ENCODE measurements at regions not wholly inside any gene's neighbourhood (a gene's known extent, or its start where the extent isn't known, plus 50 kb on each side); places are given as distances from the start of the nearest gene placed in this dataset.

DNA sequence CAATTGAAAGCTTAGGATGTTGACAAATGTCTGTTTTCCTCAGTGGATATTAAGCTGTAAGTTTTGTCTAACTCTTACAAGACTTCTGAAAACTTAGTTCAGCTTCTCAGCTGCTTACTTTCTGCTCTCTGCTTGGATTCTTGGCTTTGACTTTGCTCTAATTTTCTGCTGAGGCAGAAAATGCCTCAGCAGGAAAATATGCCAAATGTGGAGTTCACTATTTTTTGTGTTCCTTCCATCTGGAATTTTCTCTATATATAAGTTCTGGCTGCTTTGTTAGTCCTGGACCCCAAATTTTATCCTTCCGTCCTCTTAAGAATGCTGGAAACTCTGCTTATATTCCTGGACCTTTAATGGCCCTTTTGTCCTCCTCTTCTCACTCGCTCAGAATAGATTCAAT, 352.6 kb upstream of the NWD2 start:
- no peaks in the 10 kb centered on the region for H3K36me3 ChIP-seq
- peaks cover 59% of the 10 kb centered on the region for H3K27me3 ChIP-seq (ENCODE audit: insufficient read depth, low read depth, severe bottlenecking)
- no peak overlapping the region for H3K27ac ChIP-seq
- no peak for DNase-seq
- H3K4me3 ChIP-seq (ENCODE audit: low read depth, low read length) = no peak overlapping the region
- no peaks in the 10 kb centered on the region for H3K9me3 ChIP-seq (ENCODE audit: severe bottlenecking)
- TF ChIP-seq, protein P1, sequence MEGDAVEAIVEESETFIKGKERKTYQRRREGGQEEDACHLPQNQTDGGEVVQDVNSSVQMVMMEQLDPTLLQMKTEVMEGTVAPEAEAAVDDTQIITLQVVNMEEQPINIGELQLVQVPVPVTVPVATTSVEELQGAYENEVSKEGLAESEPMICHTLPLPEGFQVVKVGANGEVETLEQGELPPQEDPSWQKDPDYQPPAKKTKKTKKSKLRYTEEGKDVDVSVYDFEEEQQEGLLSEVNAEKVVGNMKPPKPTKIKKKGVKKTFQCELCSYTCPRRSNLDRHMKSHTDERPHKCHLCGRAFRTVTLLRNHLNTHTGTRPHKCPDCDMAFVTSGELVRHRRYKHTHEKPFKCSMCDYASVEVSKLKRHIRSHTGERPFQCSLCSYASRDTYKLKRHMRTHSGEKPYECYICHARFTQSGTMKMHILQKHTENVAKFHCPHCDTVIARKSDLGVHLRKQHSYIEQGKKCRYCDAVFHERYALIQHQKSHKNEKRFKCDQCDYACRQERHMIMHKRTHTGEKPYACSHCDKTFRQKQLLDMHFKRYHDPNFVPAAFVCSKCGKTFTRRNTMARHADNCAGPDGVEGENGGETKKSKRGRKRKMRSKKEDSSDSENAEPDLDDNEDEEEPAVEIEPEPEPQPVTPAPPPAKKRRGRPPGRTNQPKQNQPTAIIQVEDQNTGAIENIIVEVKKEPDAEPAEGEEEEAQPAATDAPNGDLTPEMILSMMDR (IDR thresholded peaks at IDR 0.05; ENCODE audit: low read depth, low read length) = no peak

DNA sequence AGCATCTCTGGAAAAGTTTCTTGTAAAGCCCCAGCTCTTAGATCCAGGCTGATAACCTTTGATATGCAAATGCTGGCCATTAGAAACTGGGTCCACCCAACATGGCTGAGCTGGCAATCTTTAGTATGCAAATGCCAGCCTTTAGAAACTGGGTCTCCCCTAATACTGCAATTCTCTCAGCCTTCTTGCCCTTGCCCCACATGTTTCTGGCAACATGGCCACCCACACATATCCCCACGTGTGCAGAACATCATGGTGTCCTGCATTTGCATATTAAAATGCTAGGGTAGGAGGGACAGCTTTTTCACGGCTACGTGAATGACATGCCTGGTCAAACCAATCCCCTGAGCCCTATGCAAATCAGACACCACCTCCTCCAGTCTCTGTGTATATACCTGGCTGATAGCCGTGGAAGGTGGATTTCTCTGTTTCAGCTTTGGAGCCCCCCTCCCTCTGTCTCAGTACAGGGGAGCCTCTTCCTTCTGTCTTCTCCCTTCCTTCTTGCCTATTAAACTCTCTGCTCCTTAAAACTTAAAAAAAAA, 344.0 kb upstream of the NWD2 start:
- Histone ChIP-seq H3K36me3 (no peaks in the 10 kb centered on the region), H3K27me3 (ENCODE audit: insufficient read depth, low read depth, severe bottlenecking) (peaks cover 72% of the 10 kb centered on the region), H3K9me3 (ENCODE audit: severe bottlenecking) (no peaks in the 10 kb centered on the region), H3K27ac (no peak overlapping the region), H3K4me3 (ENCODE audit: low read depth, low read length) (no peak overlapping the region)
- no peak for DNase-seq
- TF ChIP-seq, protein P1 (IDR thresholded peaks at IDR 0.05; ENCODE audit: low read depth, low read length) = no peak

DNA sequence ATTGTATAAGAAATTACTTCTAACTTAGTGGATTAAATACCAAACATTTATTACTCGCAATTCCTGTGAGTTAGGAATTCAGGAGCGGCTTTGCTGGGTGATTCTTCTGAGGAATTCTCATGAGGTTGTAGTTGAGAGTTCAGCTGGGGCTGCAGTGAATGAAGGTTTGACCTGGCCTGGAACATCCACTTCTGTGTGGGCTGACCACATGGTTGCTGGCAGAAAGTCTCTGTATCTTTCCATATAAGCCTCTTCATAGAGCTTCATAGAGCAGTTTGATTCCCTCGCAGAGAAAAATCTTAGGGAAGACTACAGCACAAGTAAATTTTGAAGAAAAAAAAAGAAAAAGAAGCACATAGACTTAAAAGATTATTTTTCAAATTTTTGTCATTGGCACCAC, 339.7 kb upstream of the NWD2 start:
- no peaks in the 10 kb centered on the region for H3K9me3 ChIP-seq (ENCODE audit: severe bottlenecking)
- peaks cover 52% of the 10 kb centered on the region for H3K27me3 ChIP-seq (ENCODE audit: insufficient read depth, low read depth, severe bottlenecking)
- H3K4me3 ChIP-seq (ENCODE audit: low read depth, low read length) = no peak overlapping the region
- DNase-seq = no peak
- H3K27ac ChIP-seq = no peak overlapping the region
- TF ChIP-seq, protein P1 (IDR thresholded peaks at IDR 0.05; ENCODE audit: low read depth, low read length) = no peak
- H3K36me3 ChIP-seq = no peaks in the 10 kb centered on the region

DNA sequence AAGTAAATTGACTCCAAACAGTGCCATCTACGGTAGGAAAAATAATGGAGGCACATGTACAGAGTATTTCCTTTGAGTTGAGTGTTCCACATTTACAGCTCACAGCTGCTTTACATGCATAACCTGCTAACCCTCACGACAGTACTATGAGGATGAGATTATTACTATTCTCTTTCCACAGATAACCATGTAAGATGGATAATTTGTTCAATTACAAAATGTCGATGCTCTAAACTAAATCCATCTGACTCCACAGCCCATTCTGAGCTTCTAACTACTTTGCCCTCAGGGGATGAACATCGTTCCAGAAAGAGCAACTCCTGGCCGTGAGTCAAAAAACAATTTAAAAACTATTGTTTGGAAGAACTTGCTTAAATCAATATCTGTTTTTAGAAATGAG, 330.4 kb upstream of the NWD2 start:
- Histone ChIP-seq H3K36me3 (no peaks in the 10 kb centered on the region), H3K27ac (no peak overlapping the region), H3K9me3 (ENCODE audit: severe bottlenecking) (no peaks in the 10 kb centered on the region), H3K4me3 (ENCODE audit: low read depth, low read length) (no peak overlapping the region), H3K27me3 (ENCODE audit: insufficient read depth, low read depth, severe bottlenecking) (peaks cover 65% of the 10 kb centered on the region)
- no peak for DNase-seq
- TF ChIP-seq, protein P1 (IDR thresholded peaks at IDR 0.05; ENCODE audit: low read depth, low read length) = no peak

DNA sequence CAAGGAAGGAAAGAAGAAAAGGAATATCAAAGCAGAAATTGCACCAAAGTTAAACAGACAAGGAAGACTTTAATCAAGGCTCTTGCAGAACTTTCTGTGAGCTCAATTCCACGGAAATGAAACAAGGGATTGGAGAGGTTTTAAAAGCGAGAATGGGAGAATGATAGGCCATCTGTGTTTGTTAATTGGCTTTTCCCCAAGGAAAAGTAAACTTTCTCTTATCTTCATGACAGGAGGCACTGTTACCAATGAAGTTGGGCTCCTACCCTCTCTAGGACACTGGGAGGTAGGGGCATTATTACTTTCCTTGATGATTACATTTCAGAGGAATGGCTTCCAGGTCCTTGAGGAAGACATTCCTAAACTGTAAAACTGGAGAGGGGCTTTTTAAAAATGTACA, 328.8 kb upstream of the NWD2 start:
- peaks cover 67% of the 10 kb centered on the region for H3K27me3 ChIP-seq (ENCODE audit: insufficient read depth, low read depth, severe bottlenecking)
- TF ChIP-seq, protein P1 (IDR thresholded peaks at IDR 0.05; ENCODE audit: low read depth, low read length) = no peak
- H3K27ac ChIP-seq = no peak overlapping the region
- H3K9me3 ChIP-seq (ENCODE audit: severe bottlenecking) = no peaks in the 10 kb centered on the region
- no peaks in the 10 kb centered on the region for H3K36me3 ChIP-seq
- H3K4me3 ChIP-seq (ENCODE audit: low read depth, low read length) = no peak overlapping the region
- DNase-seq = no peak

DNA sequence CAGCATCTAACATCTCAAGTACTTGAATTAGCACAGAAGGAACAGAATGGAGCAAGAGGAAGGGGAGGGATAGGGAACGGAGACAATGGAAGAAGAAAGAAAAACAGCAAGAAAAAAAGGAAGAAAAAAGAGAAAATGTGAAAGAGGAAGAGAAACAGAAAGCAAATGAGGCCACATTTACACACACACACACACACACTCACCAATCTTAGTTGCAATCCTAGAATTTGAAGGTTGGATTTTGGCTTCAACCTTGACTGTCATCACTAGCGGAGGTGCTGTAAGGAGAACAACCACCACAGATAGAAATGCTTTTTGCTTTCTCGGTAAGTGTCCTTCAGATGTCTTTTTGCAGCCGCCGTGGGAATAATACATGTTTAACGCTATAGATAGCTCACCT, 327.1 kb upstream of the NWD2 start:
- TF ChIP-seq, protein P1 (IDR thresholded peaks at IDR 0.05; ENCODE audit: low read depth, low read length) = no peak
- Histone ChIP-seq H3K27ac (no peak overlapping the region), H3K9me3 (ENCODE audit: severe bottlenecking) (no peaks in the 10 kb centered on the region), H3K36me3 (no peaks in the 10 kb centered on the region), H3K4me3 (ENCODE audit: low read depth, low read length) (no peak overlapping the region), H3K27me3 (ENCODE audit: insufficient read depth, low read depth, severe bottlenecking) (peaks cover 79% of the 10 kb centered on the region)
- DNase-seq = no peak

All from WERI-Rb-1 (cell line).